HG02981 (cell line): ENCODE measurements at regions not wholly inside any gene's neighbourhood (a gene's known extent, or its start where the extent isn't known, plus 50 kb on each side); places are given as distances from the start of the nearest gene placed in this dataset.

Experiments used
- ATAC-seq: cut with Tn5 transposase; IDR thresholded peaks from one replicate; pipeline ENCODE4 v1.9.1; 2021; ENCODE audit warnings: mild to moderate bottlenecking, moderate library complexity; ENCODE audit not compliant: unreplicated experiment

GRCh38 chr7:25653384-25653783 lies 425.1 kb upstream of the NPVF start:
- ATAC-seq: no peak

GRCh38 chr7:25656071-25656470 lies 427.8 kb upstream of the NPVF start:
- ATAC-seq: no peak

DNA sequence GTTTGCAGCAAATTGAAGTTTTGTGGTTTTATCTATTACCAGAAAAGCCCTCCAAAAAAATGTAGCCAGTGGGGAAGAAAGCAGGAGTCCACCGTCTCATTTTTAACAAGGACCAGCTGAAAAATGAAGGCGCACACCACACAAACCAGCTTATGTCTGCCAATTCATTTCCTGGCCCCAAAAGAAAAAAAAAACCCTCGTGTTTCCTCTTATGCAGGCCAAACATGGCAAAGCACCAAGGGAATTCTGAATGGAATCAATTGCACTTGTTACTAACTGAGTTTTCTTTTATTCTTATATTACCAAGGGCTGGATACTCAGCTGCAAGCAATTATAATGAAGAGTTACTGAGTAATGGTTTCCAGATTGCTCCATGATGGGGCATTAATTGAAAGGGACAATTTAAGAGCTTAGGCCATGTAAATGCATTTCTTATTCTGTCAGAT lies 428.3 kb upstream of the NPVF start:
- ATAC-seq: no peak

DNA sequence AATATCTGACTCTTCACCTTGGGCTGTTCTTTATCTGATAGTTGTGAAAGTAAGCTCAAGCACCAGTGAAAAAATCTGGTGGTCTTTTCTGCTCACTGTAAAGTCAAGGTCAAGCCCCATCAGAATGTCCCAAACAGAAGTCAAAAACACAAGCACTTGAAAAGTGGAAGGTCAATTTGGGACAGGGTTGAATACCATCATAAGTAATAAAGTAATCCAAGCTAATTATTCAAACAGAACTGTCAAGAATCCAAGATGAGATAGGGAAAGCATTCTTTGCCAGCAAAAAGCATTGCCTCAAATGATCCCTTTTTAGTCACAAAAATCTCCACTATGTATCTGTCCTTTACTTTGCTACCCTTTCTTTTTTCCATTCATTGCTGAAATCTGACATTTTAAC lies 430.1 kb upstream of the NPVF start:
- no peak for ATAC-seq

GRCh38 chr7:25659841-25660240 lies 431.6 kb upstream of the NPVF start:
- ATAC-seq: no peak

GRCh38 chr7:25662841-25663800 lies 434.8 kb upstream of the NPVF start:
- ATAC-seq: no peak

DNA sequence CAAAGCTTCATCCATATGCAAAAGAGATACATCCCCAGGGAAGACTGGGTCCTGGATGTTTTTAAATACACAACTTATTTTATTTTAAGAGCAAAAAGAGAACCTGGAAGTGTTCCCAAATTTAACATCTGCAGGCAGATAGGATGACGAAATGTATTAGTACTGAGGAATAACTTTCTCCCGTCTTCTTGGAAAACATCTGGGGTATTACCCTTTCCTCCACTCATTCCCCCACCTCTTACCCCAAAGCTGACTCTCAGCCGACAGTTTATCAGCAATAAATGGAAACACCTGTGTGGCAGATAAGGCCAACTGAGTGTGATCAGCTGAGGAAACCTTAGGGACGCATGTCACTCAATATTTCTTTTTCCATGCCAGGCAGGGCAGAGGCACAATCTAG lies 435.6 kb upstream of the NPVF start:
- ATAC-seq: no peak

GRCh38 chr7:25664593-25664992 lies 436.3 kb upstream of the NPVF start:
- peak; percentile 57 for ATAC-seq

DNA sequence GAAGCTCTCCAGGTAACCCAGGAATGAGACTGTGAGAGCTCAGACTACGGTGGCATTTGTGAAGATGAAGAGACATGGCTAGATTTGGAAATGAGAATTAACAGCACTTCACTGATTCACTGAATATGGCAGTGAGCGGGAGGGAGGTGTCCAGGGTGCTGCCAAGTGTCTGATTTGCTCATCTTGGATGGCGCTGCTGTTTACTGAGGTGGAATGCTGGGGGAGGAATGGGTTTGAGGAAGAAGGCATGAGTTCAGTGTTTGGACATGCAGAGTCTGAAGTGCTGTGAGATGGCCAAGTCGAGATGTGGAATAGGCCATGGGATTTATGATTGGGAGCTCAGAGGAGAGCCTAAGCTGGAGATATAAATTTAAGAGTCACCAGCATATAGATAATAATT lies 437.1 kb upstream of the NPVF start:
- ATAC-seq: no peak

- ATAC-seq: no peak
These were observed 437.8 kb upstream of the NPVF start for GRCh38 chr7:25665903-25666670.

GRCh38 chr7:25666671-25667060 lies 438.4 kb upstream of the NPVF start:
- no peak for ATAC-seq

DNA sequence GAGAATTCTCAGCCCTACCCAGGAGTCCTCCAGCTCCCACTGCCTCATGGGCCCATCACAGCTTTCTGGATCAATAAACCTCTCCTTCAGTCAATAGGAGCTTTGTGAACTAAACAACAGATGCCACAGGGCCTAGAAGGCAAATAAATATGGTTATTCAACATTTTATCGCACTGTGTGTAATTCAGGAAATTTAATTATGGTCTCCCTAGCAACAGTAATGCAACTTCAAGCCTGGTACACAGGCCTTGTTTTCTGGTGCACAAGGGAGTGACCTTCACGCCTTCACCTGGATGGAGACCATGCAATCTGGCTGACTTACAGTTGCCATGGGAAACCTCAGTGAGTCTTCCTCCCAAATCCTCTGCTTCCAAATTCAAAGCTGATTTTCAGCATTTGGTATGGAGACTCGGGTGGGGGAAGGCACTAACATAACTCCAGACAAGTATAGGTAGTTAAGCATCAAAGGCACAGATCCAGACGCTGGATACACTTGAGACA lies 441.0 kb upstream of the NPVF start:
- ATAC-seq: no peak

GRCh38 chr7:25669961-25670841 lies 441.9 kb upstream of the NPVF start:
- no peak for ATAC-seq

- ATAC-seq: no peak
These were observed 442.8 kb upstream of the NPVF start for GRCh38 chr7:25671111-25671510.

GRCh38 chr7:25672496-25672895 lies 444.2 kb upstream of the NPVF start:
- no peak for ATAC-seq

DNA sequence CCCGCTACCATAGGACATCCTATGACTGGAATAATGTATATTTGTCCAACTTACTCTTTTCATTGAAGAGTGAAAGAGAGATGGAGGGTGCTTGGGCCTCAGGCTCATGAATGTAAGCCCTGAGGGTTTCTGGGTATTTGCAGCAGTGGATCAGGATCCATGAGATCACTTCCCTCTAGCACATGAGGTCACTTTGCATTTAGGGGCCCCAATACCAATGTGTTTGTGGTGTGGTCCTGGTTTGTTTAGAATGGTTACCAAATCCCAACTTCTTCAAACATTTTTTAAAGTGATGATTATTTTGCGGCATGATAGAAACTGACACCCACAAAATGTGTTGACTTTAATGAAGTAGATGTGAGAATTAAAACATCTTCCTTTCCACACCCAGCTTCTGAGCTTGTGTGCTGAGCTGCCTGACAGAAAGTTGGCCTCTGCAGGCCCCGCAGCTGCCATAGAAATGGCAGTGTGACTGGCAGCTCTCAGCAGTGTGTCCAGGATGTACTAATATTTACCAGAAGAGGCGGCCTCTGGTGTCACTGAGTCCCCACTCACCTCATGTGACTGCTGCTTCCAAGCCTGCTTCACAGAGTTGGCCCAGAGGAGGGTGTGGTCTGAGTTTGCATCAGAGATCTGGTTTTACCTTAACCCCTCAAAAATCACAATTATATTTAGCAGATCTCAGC lies 447.6 kb upstream of the NPVF start:
- no peak for ATAC-seq

GRCh38 chr7:25677595-25677994 lies 449.3 kb upstream of the NPVF start:
- no peak for ATAC-seq

DNA sequence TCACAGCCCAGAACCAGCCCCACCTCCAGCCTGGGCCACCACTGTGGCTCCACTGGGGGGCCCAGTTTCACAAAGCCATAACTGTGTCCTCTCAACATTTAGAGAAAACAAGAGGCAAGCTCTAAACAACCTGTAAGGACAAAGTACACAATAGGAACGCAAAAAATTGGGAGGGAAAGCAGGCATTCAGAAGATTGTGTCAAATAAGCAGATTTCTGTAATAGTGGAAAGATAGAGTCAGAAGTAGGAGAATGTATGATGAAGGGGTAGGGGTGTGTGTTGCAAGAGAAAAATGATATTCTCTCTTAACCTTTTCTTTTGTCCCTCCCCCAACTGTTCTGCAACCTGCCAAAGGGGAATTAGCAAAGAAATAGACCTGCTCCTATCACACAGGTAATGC lies 449.9 kb upstream of the NPVF start:
- ATAC-seq: no peak

DNA sequence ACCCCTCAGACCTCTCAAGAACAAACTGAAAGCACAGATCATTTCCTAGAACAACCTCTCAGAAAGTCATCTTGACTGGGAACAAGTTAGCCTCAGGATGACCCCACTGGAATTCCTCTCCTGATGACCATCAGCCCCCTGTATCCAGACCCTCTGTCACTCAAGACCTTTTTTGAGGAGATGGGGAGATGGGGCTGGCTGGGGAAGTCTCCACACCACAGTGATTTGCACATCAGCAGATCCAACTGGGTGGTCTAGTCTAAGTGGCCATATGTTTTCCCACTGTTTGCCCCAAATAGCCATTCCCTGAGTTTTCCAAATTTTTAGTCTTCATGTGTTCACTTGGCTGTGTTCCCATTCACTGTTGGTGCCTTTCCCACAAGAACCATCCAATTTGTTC lies 452.4 kb upstream of the NPVF start:
- ATAC-seq: no peak

- no peak for ATAC-seq
These were observed 456.1 kb upstream of the NPVF start for GRCh38 chr7:25684360-25684759.
